ENCODE measurements at regions not wholly inside any gene's neighbourhood (a gene's known extent, or its start where the extent isn't known, plus 50 kb on each side); places are given as distances from the start of the nearest gene placed in this dataset.
A peak's percentile ranks its signal among the peaks of the same experiment; 100 is the strongest.
"Not testable (repeated sequence)": the region's sequence is repeated elsewhere in the genome, so short reads cannot be mapped to it uniquely, and the experiment has no call there.

DNA sequence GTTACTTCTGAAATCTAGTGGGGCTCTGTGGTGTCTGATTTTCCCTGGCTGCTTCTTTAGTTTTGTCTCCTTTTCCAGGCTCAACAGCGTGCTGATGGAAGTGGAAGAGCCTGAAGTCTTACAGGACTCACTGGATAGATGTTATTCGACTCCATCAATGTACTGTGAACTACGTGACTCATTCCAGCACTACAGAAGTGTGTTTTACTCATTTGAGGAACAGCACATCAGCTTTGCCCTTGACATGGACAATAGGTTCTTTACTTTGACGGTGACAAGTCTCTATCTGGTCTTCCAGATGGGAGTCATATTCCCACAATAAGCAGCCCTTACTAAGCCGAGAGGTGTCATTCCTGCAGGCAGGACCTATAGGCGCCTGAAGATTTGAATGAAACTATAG is 51.1 kb downstream of the NBPF8 start:
- DNase-seq, result not testable (repeated sequence)

DNA sequence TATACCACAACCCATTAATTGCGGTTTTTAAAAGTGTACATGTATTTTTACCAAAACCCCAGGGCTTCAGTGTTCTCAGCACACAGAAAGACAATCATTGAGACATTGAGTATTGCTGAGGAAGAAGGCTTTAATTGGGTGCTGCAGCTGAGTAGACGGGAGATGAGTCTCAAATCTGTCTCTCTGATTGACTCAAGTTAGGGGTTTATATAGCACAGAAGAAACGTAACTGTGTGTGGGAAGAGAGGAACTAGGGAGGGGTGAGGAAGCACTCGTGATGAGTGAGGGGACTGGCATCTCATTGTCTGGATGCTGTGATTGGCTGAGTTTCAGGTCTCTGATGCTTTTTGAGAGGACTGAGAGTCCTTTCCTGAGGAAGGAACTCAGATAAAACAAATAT is 62.8 kb downstream of the NBPF8 start:
- not testable (repeated sequence) for DNase-seq

DNA sequence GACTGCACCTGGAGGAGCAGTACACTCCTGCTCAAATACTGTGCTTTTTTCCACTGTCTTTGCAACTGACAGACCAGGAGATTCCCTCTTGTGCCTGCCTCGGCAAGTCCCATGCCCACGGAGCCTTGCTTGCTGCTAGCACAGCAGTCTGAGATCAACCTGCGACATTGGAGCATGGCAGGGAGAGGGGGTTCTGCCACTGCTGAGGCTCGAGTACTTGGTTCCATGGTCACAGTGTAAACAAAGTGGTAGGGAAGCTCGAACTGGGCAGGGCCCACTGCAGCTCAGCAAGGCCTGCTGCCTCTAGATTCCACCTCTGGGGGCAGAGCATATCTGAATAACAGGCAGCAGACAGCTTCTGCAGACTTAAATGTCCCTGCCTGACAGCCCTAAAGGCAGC is 63.6 kb downstream of the NBPF8 start:
- not testable (repeated sequence) for DNase-seq

DNA sequence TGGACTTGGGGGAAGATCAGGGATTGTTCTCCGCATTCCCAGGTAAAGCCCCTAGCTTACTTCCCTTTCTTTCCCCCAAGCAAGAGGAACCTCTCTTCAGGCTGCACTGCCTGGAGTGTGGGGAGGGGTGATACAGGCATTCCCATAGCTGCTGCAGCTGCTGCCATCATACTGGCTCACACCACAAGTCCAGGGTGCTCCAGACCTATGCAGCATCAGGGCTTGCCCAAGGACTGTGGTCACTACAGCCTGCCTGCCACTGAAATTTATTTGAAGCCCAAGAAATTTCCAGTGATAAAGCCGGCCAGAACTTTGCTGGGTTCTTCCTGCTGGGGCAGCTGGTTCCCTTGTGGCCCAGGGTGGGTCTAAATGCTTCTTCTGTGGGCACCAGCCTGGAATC is 72.7 kb downstream of the NBPF8 start:
- DNase-seq, result not testable (repeated sequence)

DNA sequence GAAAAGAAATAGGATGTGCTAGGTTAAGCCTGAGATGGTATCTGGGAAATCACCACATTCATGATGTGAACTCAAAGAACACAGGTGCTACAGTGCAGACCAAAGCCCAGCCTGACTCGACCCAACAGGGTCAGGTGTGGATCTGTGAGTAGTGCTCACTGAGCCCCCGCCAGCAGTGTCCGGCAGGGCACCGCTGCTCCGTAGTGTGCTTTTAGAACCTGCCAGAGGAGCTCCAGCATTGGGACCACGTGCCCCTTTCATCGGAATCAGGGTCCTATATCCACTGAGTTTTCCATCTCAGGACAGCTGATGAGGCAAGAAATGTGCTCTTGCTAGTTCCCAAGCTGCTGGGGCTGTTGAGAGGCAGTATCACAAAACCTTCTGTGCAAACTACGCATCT is 74.4 kb downstream of the NBPF8 start:
- DNase-seq, result not testable (repeated sequence)

DNA sequence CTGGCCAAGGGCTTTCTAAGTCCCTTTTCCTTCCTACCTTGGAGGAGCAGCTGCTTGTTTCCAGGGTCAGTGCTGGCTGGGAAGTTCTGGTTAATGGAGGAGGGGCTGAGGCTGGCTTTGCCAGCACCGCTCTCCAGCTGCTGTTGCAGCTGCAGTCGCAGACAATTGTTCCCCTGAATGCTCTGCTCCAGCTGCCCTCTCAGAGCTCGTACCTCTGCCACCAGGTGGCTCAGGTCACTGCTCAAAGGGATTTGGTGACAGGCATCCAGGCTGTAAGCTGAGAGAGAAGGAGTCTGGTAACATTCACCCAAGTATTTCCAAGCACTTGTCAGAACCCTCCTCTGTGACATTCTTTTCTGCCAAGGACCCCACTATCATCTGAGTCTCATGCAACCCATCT is 82.3 kb downstream of the NBPF8 start:
- not testable (repeated sequence) for DNase-seq

DNA sequence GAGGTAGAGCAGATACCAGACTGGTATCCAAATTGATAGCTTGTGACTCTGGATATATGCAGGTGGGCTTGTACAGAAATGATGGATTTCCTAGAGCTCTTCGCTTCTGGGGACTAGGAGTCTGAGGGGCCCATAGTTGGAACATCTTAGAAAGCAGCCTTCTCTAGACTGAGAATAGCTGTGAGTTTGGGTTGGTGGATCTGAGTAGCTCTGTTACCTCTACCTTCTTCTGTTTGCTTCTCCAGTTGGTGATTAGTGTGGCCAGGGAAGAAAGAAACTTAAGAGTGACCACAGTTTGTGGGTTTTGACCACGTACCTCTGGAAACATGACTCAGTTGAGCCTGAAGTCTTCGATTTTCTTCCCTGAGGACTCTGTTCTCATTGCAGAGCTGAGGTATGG is 88.4 kb downstream of the NBPF8 start:
- DNase-seq, result not testable (repeated sequence)

DNA sequence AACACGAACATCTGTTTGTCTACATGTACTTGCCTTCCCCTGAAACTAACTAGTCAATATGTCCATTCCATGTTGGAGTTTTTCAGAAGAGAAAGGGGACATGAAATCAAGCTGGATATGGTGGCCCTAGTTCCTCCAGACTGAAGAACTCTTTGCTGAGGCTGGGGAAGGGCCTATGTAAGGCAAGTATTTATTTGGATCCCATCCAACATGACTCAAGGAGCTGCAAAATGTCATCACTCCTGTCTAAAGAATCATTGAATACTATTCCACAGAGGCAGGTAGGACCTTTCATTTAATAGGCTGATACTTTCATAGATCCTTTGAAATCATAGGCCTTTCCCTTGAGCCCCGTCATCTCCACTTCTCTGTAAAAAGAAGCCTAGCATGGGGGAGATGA is 91.5 kb downstream of the NBPF8 start:
- DNase-seq, result not testable (repeated sequence)

DNA sequence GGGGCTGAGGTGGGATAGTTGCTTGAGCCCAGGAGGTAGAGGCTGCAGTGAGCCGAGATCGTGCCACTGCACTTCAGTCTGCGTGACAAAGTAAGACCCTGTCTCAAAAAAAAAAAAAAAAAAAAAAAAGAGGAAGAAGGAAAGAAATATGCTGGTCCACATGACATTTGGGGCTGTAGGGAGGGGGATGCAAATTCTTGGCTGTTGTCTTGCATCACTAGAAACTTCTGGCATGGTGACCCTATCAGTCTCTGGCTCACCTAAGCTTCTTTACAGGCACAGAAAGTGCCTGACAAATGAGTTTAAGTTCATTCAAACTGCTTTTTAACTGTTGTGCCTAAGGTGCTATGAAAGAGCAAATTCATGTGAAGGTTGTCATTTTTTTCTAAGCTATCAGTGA is 93.5 kb downstream of the NBPF8 start:
- DNase-seq, result not testable (repeated sequence)

DNA sequence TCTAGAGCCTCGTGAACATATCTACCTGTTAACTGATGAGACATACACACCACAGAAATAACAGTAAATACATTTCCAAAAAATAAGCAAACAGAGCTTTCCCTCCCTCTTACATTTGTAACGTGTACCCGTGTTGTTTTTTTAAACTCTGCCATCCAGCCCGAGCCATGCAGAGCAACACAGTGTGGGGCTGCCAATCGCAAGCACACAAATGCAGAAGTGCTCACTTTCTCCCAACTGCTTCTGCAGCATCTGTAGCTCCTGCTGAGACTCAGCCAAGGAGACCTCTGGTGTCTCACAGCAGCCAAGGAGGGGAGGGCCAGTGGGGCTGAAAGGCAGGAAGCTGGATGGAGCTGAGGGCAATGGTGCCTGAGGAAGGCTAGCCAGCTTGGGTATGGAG is 94.4 kb downstream of the NBPF8 start:
- DNase-seq, result not testable (repeated sequence)

DNA sequence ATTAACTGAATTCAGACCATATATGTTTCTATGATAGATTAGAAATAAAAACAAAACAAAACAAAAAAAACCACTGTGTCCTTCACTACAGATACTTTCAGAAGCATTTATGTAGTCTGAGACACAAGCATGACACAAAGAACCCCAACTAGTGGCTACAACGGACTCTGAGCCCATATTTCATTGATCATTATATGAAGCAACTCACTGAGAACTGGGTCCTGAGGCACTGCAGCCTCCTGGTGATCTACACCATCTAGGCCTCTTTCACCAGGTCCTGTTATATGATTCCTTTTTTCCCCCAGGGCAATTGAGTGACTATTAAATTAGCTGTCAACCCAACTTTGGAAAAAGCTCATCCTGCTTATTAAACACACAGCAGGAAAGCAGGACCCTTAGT is 98.3 kb downstream of the NBPF8 start:
- DNase-seq, result not testable (repeated sequence)

DNA sequence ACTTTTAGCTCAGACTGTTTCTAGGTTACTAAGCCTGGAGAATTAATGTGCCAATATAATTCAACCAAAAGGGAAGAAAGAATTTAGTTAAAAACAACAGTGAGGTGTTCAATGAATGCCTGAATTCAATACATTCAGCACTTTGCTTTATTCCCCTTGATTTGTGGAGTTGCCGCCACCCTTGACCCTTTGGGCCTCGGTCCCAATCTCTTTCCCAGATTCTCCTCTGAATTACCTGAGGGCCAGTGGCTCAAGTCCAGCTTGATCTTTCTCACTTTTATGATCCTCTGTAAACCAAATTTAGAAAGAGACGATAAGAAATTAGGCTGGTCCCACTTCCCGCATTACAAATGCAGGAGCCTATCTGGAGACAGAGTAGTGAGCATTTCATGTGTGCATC is 98.7 kb downstream of the NBPF8 start:
- not testable (repeated sequence) for DNase-seq

DNA sequence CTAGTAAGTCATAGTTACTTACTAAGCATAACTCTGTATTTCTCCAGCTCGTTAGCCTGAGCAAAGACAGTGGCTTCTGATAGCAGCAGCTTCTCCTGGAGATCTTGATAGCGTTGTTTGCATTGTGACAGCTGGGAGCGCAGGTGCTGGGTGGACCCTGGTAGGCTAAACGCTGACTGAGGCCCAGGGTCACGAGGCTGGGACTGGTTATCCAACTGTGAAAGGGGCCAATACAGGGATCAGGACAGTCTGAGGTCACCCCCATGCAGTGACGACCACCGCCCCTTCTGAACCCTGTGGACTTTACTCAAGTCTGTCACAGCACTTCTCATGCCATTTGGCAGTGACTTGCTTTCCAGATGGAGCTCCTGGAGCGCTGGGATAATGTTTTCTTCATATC is 104.4 kb downstream of the NBPF8 start:
- DNase-seq, result not testable (repeated sequence)

DNA sequence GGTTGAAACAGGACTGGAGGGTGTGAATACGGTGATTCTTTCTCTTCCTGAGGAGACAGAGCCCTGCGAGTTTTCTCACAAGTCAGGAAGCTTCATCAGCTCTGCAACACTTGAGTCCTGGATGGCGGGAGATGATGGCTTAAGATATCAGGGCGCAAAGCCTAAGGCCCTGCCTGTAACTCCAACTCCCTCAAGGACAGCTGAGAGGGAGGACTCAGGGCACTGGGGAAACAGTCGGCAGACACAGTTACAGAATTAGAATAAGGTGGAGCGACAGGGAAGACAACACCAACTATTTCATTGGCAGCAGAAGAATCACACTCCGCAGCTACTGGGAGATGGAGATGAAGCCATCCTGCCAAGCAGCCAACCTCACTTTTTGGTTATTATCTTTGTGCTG is 109.6 kb downstream of the NBPF8 start:
- DNase-seq, result not testable (repeated sequence)

DNA sequence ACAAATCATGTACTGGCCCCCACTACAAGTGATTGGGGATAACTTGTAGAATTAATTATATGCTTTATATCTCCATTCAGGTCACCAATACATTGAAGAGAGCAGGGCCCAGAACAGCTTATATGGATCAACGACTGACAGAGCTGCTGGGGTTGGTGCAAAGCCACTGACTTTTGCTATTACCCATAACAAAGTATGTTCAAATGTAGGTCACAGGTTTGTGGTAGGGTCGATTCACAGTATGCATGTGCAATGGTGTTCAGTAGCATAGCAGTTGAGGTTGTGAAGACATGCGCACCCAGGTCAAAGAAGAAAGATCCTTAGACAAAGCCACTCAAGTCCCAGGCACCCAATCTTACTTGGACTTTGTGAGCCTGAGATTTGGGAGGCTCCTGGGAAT is 110.6 kb downstream of the NBPF8 start:
- not testable (repeated sequence) for DNase-seq

DNA sequence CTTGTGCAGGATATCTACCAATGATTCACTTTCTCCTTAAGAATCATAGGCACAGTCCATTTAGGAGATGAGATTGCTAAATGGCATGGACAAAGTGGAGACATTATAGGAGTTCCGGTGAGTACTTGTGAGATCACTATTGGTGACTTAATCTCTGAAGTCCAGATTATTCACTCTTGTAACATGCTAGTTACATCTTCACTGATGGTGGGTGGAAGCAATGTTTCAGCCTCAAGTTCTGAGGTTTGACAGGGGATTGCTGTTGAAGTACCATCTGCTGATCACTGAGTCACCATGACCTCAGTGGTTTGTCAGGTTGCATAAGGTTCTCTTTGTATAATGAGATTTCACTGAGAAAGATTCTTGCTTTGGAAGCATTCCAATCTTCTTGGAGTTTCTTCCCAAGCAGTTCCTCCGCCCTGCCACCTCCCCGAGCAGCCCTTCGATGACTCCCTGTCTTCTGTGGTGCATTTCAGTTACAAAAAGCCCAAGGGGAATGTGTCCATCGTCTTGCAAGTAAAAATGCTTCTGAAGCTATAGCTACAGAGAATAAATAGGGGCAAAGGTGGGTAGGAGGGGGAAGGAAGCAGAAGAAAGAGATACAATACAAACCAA is 114.7 kb downstream of the NBPF8 start:
- DNase-seq, result not testable (repeated sequence)

DNA sequence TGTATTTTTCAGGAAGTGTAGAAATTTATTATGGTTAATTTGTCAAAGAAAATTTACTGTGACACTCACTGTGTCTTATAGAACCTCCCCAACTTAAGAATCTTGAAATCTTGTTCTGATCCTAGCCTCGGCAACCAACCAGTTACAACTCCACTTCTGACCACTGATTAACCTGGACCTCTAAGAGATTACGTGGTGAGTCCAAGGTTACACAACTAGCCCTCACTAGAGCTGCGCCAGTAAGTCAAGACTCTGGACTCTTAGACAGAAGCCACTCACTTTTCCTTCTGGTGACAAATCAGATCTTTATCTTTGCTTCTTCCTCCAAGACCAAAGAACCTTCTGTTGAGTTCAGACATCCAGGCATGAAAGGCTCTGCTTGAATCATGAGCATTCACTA is 116.6 kb downstream of the NBPF8 start:
- not testable (repeated sequence) for DNase-seq

DNA sequence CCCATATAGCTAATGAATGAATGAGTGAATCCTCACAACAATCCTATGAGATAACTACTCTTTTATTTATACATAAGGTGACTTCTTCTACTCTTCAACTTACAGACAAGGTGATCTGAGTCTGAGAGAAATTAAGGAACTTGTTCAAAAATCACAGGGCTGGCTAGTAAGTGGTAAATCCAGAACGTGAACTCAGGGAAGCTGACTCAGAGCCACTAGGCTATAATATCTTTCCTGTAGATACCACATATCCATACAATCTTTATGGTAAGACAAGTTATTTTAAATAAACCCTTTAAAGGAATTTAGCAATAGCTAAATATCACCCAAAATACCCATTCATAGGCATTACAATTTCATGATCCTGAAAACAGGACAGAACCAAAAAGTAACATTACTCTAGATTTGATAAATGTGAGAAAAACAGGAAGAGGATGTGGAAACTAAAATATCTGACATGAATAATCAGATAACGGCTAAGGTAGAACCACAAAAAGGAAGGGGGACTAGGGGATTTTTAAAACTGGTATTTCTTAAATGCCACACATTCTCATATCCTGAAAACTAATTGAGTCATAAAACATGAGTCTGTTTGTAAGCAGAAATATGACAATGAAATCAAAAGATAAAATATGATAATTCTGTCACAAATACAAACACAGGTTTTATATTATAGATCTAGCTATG is 119.7 kb downstream of the NBPF8 start:
- DNase-seq, result not testable (repeated sequence)

DNA sequence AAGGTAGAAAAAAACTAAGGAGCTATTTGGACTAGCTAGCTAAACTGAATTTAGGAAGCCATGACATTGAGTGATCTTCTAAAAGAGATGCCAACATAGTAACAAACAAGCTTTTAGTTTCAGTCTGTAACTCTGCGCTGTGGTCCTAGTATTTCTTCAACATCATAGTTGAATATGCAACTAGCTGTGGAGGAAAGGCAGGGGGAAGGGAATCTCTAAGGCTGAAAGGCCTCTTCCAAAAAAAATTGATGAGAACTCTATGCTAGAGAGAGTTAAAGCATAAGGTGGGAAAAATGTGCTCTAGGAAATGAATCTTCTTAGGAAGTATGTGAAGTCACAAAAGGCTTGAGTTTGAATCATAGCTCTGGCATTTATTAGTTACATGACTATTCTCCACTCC is 120.2 kb downstream of the NBPF8 start:
- not testable (repeated sequence) for DNase-seq

DNA sequence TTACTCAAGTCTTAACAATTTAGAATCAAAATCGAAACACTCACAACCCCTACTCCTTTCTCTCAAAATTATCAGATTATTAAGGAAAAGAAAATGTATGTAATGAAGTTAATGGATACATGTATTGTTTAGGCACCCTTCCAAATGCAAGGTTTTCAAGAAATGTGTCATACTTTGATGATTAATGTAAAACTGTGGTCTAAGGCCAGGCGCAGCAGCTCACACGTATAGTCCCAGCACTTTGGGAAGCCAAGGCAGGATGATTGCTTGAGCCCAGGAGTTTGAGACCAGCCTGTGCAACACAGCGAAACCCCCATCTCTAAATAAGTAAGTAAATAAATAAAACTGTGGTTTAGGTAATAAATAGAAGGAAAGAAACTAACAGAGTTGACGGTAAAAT is 126.6 kb downstream of the NBPF8 start:
- DNase-seq, result not testable (repeated sequence)

DNA sequence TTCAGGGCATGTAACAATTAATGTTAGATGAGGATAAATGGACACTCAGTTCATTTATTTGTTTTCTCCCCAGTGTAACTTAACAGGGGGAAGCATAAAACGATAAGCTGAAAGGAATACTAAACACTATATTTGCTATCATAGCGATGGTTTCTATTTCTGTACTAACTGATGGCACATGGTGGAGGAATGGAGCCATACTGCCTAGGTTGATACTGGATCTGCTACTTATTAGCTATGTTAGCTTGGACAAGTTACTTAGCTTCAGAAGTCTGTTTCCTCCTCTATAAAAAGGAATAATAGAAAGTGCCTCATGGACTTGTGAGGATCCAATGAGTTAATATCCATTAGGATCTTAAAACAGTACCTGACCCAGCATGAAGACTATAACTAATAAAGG is 127.5 kb downstream of the NBPF8 start:
- DNase-seq, result not testable (repeated sequence)

DNA sequence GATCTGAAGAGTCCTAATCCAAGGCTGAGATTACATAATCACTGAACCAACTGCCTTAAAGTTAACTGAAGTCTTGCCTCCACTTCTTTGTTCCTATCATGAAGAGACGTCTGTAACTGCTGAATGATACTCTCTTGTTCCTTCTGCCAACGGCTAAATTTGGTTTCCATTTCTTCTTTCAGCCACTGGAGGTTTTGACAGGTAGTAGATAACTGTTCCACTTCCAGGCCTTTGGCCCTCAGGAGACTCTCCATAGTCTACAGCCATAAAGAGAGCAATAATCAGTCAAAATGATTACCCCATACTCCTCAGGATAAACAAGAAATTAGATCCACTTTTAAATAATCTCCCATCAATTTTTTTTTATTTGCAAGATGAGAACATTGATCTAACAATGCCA is 128.1 kb downstream of the NBPF8 start:
- not testable (repeated sequence) for DNase-seq

DNA sequence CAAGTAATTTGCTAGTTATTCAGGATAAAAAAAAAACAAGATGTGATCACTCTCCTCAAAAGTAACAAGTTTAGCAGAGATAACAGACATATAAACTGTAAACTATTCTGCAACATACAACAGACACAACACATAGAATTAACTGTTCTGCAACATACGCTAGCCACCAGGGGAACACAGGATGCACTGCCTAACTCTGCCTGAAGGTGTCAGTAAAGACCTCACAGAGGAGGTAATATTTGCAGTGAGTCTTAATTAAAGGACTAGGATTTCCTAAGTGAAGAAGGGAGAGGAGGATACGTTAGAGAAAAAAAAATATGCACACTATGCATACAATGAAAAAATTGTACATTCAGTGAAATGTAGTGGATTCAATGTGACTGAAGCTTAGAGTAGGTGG is 129.6 kb downstream of the NBPF8 start:
- DNase-seq, result peak; percentile 69 to 93

DNA sequence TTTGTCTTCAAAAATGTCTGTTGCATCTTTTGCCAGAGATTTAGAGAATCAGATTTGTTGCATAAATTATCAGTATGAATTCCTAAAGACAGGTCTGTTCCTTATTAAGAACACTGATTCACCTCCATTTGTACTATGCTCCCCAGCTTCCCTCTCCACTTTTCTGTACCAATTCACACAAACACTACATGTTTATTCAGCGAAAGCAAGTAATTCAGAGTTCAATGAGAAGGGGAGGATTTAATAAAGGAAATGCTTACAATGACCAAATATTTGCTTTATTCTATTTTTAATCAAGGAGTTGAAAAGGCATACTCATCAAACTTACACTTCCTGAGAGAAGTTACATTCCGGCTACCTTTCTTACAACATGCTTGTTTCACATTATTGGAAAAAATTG is 135.5 kb downstream of the NBPF8 start:
- DNase-seq, result not testable (repeated sequence)

DNA sequence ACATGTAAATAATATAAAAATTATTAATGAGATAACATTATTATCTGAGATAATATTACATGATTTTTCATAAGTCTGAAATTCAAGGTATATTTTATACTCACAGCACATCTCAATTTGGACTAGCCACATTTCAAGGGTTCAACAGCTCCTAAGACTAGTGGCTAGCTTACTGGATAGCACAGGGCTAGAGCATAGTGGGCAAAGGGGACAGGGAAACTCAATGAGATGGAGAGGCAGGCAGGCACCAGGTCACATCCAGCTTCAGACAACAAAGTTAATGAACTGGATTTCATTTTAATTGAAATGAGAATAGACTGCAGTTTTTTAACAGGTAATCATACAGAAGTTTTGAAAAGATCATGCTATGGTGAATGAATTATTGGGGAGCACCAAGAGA is 137.4 kb downstream of the NBPF8 start:
- not testable (repeated sequence) for DNase-seq
